Gastroesophageal sphincter (tissue), 4 donors: ENCODE measurements at regions not wholly inside any gene's neighbourhood (a gene's known extent, or its start where the extent isn't known, plus 50 kb on each side); places are given as distances from the start of the nearest gene placed in this dataset.

Source experiments
- ATAC-seq: fragments of 150-250 bp; one replicate; pipeline ENCODE4 v1.9.1; 2016; ENCODE audit warnings: mild to moderate bottlenecking, moderate library complexity
- H3K27ac ChIP-seq, 4 donors: fragments of 200-600 bp; sonication (generic) in 3 of 4; 1 replicate in 3 of 4; 2 replicates in 1 of 4; pipeline ENCODE4 v1.5.1; 2016 to 2019
- H3K27me3 ChIP-seq: fragments of 200-600 bp; sonication (generic); one replicate; pipeline ENCODE4 v1.5.1; 2019
- H3K36me3 ChIP-seq, 2 donors: fragments of 200-600 bp; sonication (generic); one replicate each; pipeline ENCODE4 v1.5.1; 2019; ENCODE audit warnings: control low read depth in 1 of 2
- H3K4me1 ChIP-seq, 3 donors: fragments of 200-600 bp; sonication (generic); 1 replicate in 2 of 3; 2 replicates in 1 of 3; pipeline ENCODE4 v1.5.1; 2016 to 2019; ENCODE audit warnings: control low read depth in 2 of 3
- H3K4me3 ChIP-seq, 2 donors: fragments of 200-600 bp; sonication (generic); one replicate each; pipeline ENCODE4 v1.5.1; 2019; ENCODE audit warnings: mild to moderate bottlenecking in 1 of 2, moderate library complexity in 1 of 2
- H3K9me3 ChIP-seq, 3 donors: fragments of 200-600 bp; sonication (generic); one replicate each; pipeline ENCODE4 v1.5.1; 2017 to 2019; ENCODE audit warnings: control low read depth in 2 of 3
- EP300 ChIP-seq: sonication (generic); formaldehyde crosslinking; IDR thresholded peaks from one replicate; pipeline ENCODE4 v1.6.1; 2017; ENCODE audit warnings: antibody characterized with exemption, mild to moderate bottlenecking
- POLR2A ChIP-seq, 2 donors: fragments of 450-650 bp; IDR thresholded peaks; one replicate each; pipeline ENCODE4 v1.6.1; 2017; ENCODE audit warnings: antibody characterized with exemption in 2 of 2, mild to moderate bottlenecking in 2 of 2, moderate library complexity in 1 of 2
- POLR2AphosphoS5 ChIP-seq: sonication (generic); formaldehyde crosslinking; IDR thresholded peaks from one replicate; pipeline ENCODE4 v1.6.1; 2017; ENCODE audit warnings: antibody characterized with exemption
- WGBS, 2 donors: methylation state at CpG; one replicate each; pipeline ENCODE4 v1.1.5; 2018; ENCODE audit warnings: low coverage in 1 of 2; 5-methylcytosine and 5-hydroxymethylcytosine counted together
- TF ChIP-seq, protein P1 (sequence below), 4 experiments: fragments of 200-600 bp in 2 of 4; fragments of 450-650 bp in 2 of 4; sonication (generic) in 1 of 4; IDR thresholded peaks; one replicate each; pipeline ENCODE4 v1.5.1; 2017 to 2019; ENCODE audit warnings: antibody characterized with exemption in 4 of 4, mild to moderate bottlenecking in 2 of 4, moderate library complexity in 2 of 4

DNA sequence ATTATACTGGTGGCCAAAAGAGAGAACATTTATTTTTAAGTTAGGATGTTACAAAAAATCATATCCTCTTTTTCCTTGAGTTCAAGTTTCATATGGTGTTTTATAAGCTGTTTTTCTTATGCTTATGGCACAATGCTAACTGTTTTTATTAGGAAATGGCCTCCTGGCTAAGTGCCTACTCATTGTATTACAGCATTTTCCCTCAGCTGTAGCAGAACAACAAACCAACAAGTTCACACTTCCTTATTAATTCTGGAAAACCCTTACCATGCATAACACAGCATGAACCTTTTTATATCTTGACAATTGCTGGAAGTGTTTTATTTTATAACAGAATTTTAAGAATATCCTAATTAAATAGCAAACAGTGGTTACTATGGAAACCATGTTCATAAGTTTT lies 165.8 kb downstream of the GASK1B start:
- peak overlapping the region in 3 of 4 donors; percentile 12 to 50 (median 32) for H3K27ac ChIP-seq
- no peaks in the 10 kb centered on the region for H3K9me3 ChIP-seq
- H3K27me3 ChIP-seq, result no peaks in the 10 kb centered on the region
- no peak overlapping the region for H3K4me3 ChIP-seq
- TF ChIP-seq POLR2A (IDR thresholded peaks at IDR 0.05) (no peak), POLR2AphosphoS5 (peak; percentile 19)
- ATAC-seq, result peak; percentile 72
- no peaks in the 10 kb centered on the region for H3K36me3 ChIP-seq
- peaks cover 0 to 28% (median 7%) of the 10 kb centered on the region in 3 donors for H3K4me1 ChIP-seq

DNA sequence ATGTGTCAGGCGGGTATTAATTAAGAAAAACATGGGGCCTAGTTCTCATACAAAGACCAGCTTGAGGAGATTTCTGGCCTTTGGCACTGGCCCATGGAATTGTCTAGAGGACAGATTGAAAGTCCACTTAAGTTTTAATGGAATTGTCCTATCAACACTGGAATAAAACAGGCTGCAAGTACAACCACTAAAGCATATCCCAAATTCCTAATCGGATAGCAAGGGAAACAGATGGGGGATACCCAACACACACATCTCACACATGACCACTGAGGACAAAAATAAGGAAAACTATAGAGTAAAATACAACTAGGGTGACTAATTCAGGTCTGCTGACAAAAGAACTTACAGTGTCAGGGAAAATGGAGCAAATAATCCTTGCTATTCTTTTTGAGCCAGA lies 167.8 kb downstream of the GASK1B start:
- Histone ChIP-seq H3K27me3 (no peaks in the 10 kb centered on the region), H3K36me3 (no peaks in the 10 kb centered on the region), H3K4me1 (peaks cover 0 to 28% (median 7%) of the 10 kb centered on the region in 3 donors), H3K9me3 (no peaks in the 10 kb centered on the region), H3K4me3 (no peak overlapping the region), H3K27ac (peak overlapping the region in 2 of 4 donors; percentile 20 to 21)
- TF ChIP-seq POLR2AphosphoS5 (no peak), POLR2A (IDR thresholded peaks at IDR 0.05) (no peak), EP300 (no peak)
- TF ChIP-seq, protein P1, sequence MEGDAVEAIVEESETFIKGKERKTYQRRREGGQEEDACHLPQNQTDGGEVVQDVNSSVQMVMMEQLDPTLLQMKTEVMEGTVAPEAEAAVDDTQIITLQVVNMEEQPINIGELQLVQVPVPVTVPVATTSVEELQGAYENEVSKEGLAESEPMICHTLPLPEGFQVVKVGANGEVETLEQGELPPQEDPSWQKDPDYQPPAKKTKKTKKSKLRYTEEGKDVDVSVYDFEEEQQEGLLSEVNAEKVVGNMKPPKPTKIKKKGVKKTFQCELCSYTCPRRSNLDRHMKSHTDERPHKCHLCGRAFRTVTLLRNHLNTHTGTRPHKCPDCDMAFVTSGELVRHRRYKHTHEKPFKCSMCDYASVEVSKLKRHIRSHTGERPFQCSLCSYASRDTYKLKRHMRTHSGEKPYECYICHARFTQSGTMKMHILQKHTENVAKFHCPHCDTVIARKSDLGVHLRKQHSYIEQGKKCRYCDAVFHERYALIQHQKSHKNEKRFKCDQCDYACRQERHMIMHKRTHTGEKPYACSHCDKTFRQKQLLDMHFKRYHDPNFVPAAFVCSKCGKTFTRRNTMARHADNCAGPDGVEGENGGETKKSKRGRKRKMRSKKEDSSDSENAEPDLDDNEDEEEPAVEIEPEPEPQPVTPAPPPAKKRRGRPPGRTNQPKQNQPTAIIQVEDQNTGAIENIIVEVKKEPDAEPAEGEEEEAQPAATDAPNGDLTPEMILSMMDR (IDR thresholded peaks at IDR 0.05), result no peak
- no peak for ATAC-seq
- WGBS, 2 donors, result 64 to 86% methylated on average over 1 to 2 of the region's 2 CpGs

DNA sequence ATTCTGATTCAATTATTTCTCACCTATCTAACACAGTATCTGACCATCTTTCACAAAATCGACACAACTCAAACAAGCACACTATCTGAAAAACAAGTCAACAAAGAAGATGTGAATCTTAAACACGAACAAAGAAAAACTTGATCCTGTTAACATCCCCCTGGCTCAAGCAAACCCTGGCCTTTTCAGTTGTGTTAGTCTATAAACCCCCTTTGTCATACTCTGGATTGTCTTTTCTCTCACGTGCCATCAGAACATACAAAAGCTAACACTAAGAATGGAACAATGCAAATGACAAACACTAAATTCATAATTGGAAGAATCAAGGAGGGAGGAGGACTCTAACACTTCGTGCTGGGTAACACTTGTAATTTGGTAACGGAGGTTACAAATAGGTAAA lies 168.7 kb downstream of the GASK1B start:
- Histone ChIP-seq H3K4me1 (peaks cover 0 to 27% (median 7%) of the 10 kb centered on the region in 3 donors), H3K27ac (no peak overlapping the region), H3K4me3 (no peak overlapping the region), H3K36me3 (no peaks in the 10 kb centered on the region), H3K9me3 (no peaks in the 10 kb centered on the region), H3K27me3 (no peaks in the 10 kb centered on the region)
- no peak for ATAC-seq
- TF ChIP-seq EP300 (no peak), POLR2AphosphoS5 (no peak), POLR2A (IDR thresholded peaks at IDR 0.05) (no peak)
- TF ChIP-seq, protein P1 (IDR thresholded peaks at IDR 0.05), result no peak
- WGBS, 2 donors, result 85 to 87% methylated on average over 4 to 5 of the region's 5 CpGs

DNA sequence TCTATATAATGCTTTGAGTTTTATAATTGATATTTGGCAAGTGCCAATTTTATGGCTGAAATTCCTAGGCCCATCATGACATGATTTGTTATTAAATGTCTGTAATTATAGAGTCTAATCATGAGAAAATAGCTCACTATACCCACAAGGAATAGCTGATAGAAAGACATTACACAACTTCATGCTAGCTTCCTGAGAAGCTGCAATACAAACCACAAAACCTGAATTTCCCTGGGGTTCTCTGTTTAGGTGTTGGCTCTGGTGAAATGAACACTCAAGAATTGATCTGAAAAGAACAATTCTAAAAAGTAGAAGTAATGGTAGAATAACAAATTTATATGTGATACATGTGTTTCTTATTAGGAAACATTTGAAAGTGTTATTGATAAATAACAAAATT lies 169.6 kb downstream of the GASK1B start:
- Histone ChIP-seq H3K27ac (no peak overlapping the region), H3K4me1 (peaks cover 0 to 19% (median 2%) of the 10 kb centered on the region in 3 donors), H3K36me3 (no peaks in the 10 kb centered on the region), H3K4me3 (no peak overlapping the region), H3K27me3 (no peaks in the 10 kb centered on the region), H3K9me3 (no peaks in the 10 kb centered on the region)
- ATAC-seq, result no peak
- TF ChIP-seq POLR2A (IDR thresholded peaks at IDR 0.05), result no peak
- TF ChIP-seq POLR2AphosphoS5, result no peak

DNA sequence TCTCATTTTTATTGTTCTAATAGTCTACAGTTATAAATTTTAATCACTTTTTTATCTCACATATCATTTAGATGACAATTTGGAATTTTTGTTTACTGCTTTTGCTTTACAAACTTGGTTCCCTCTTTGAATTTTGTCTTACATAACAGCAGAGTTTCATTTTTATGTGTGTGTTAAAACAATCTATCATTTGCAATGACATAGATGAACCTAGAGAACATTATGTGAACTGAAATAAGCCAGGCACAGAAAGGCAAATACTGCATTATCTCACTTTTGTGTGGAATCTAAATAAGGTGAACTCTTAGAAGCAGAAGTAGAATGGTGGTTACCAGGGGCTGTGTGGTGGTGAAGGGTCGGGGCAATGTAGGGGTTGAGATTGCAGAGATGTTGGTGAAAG lies 170.7 kb downstream of the GASK1B start:
- no peaks in the 10 kb centered on the region for H3K36me3 ChIP-seq
- 63 to 73% methylated on average over 1 of the region's 1 CpG for WGBS, 2 donors
- ATAC-seq, result no peak
- no peak overlapping the region for H3K4me3 ChIP-seq
- peaks cover 0 to 10% (median 0%) of the 10 kb centered on the region in 3 donors for H3K4me1 ChIP-seq
- TF ChIP-seq POLR2A (IDR thresholded peaks at IDR 0.05) (no peak), POLR2AphosphoS5 (no peak), EP300 (no peak)
- TF ChIP-seq, protein P1 (IDR thresholded peaks at IDR 0.05), result no peak
- H3K27me3 ChIP-seq, result no peaks in the 10 kb centered on the region
- no peaks in the 10 kb centered on the region for H3K9me3 ChIP-seq
- H3K27ac ChIP-seq, result no peak overlapping the region

DNA sequence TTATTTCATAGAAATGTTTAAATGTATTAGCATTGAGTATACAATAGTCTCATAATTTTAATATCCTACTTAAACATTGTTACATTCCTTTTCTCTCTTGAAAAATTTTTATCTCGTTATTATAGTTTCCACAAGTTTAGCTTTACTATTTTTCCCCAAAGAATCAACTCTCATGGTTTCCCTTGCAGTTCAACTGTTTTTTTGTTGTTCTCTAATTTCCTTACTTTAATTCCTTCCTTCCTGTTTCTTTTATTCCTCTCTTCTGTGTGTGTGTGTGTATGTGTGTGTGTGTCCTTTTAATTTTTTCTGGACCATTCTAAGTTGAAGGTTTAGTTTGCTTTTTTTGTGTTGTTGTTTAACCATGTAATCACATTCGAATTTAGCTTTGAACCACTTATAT lies 171.1 kb downstream of the GASK1B start:
- no peaks in the 10 kb centered on the region for H3K36me3 ChIP-seq
- no peak overlapping the region for H3K4me3 ChIP-seq
- no peak for ATAC-seq
- peaks cover 0 to 5% (median 0%) of the 10 kb centered on the region in 3 donors for H3K4me1 ChIP-seq
- H3K9me3 ChIP-seq, result no peaks in the 10 kb centered on the region
- 56 to 57% methylated on average over 2 of the region's 2 CpGs for WGBS, 2 donors
- TF ChIP-seq POLR2A (IDR thresholded peaks at IDR 0.05) (no peak), POLR2AphosphoS5 (no peak), EP300 (no peak)
- TF ChIP-seq, protein P1 (IDR thresholded peaks at IDR 0.05), result no peak
- H3K27me3 ChIP-seq, result no peaks in the 10 kb centered on the region
- no peak overlapping the region for H3K27ac ChIP-seq
